HL-60 (cell line): ENCODE measurements at regions not wholly inside any gene's neighbourhood (a gene's known extent, or its start where the extent isn't known, plus 50 kb on each side); places are given as distances from the start of the nearest gene placed in this dataset.

Experiments used
- CTCF ChIP-seq: IDR thresholded peaks from one replicate; pipeline ENCODE4 v1.5.1; 2011; ENCODE audit warnings: low read length, control low read depth, inconsistent platforms; ENCODE audit not compliant: insufficient read depth
- POLR2AphosphoS5 ChIP-seq: IDR thresholded peaks from 2 replicates; pipeline ENCODE4 v1.6.1; 2012; ENCODE audit warnings: low read depth

DNA sequence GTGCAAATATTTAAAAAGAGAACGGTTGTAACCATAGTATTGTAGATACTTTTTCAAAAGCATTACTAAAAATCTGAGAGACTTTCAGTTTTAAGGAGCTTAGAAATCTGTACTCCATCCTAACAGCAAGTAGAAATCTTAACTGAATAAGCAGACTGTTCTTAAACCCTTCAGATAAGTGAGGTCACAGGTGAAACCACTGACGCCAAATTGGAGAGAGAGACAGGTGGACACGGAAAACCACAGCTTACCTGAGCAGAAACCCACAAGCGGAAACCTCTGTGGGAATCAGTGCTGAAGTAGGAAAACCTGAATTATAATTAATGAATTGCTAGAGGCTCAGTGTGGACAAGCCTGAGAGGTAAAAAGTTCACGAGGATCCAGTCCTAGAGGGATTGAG, 959.4 kb upstream of the CELF4 start:
- TF ChIP-seq CTCF, result no peak
- no peak for TF ChIP-seq POLR2AphosphoS5
